Heart right ventricle (tissue), 16 donors: ENCODE measurements at regions not wholly inside any gene's neighbourhood (a gene's known extent, or its start where the extent isn't known, plus 50 kb on each side); places are given as distances from the start of the nearest gene placed in this dataset.

Experiments
- ATAC-seq, 8 donors: fragments of 200-7000 bp; cut with Tn5 transposase; one replicate each; pipeline ENCODE4 v1.9.1; 2020; ENCODE audit warnings: mild to moderate bottlenecking in 8 of 8, moderate library complexity in 8 of 8, moderate number of reproducible peaks in 1 of 8
- DNase-seq, 2 donors: peaks; one replicate each; pipeline ENCODE4 v3.0.0-alpha.2; 2020
- H3K27ac ChIP-seq, 10 donors: fragments of 200-600 bp; sonication (generic) in 2 of 10; one replicate each; pipeline versions ENCODE4 v1.5.0 to v1.8.0; 2020 to 2022; ENCODE audit warnings: mild to moderate bottlenecking in 3 of 10
- H3K27me3 ChIP-seq, 7 donors: fragments of 200-600 bp; one replicate each; pipeline ENCODE4 v1.8.0; 2021 to 2022; ENCODE audit warnings: mild to moderate bottlenecking in 2 of 7
- H3K36me3 ChIP-seq, 9 donors: fragments of 200-600 bp; sonication (generic) in 1 of 9; one replicate each; pipeline versions ENCODE4 v1.5.0 to v1.8.0; 2020 to 2022; ENCODE audit warnings: mild to moderate bottlenecking in 2 of 9
- H3K4me1 ChIP-seq, 9 donors: fragments of 200-600 bp; sonication (generic) in 1 of 9; one replicate each; pipeline versions ENCODE4 v1.5.0 to v1.8.0; 2020 to 2022; ENCODE audit warnings: mild to moderate bottlenecking in 4 of 9
- H3K4me3 ChIP-seq, 10 donors: fragments of 200-600 bp; sonication (generic) in 2 of 10; one replicate each; pipeline versions ENCODE4 v1.5.0 to v1.8.0; 2020 to 2022; ENCODE audit warnings: mild to moderate bottlenecking in 7 of 10, moderate library complexity in 2 of 10
- H3K9me3 ChIP-seq, 11 donors: fragments of 200-600 bp in 10 of 11; sonication (generic) in 2 of 11; one replicate each; pipeline versions ENCODE4 v1.5.0 to v1.8.0; 2013 to 2022; ENCODE audit warnings: mild to moderate bottlenecking in 2 of 11, control low read depth in 1 of 11, moderate library complexity in 1 of 11
- CTCF ChIP-seq, 9 donors: fragments of 200-600 bp; sonication (generic) in 2 of 9; IDR thresholded peaks; one replicate each; pipeline versions ENCODE4 v1.5.0 to v1.8.0; 2021 to 2022; ENCODE audit warnings: antibody characterized with exemption in 9 of 9, mild to moderate bottlenecking in 5 of 9, moderate library complexity in 1 of 9
- WGBS, 2 donors: extraction: QIAGEN DNeasy Blood & Tissue Kit; methylation state at CpG; one replicate each; pipeline ENCODE4 v1.1.7; 2013; ENCODE audit warnings: inconsistent platforms in 1 of 2; 5-methylcytosine and 5-hydroxymethylcytosine counted together
- intact Hi-C, 10 donors: fragments of 100-400 bp; cut with DNase I; formaldehyde crosslinking; loops; one replicate each; pipeline versions ENCODE4 v1.11.1 to v1.14.2; 2022
- donor health status: Arrhythmogenic right ventricular cardiomyopathy.
- donor health status: ischemic (EF 13 %, LVEDD 7.1; RV severe dilation, severe dysfunction).
- donor health status: healthy with polysubstance abuse.
- donor health status: DM: no; HTN: yes; CAD: no.
- donor health status: DM: no; HTN: no; CAD: no.
- donor health status: ischemic (EF 25% LVEDD 6.9; RV normal size, moderate dysfunction).
- donor health status: ischemic (EF 25% LVEDD 5.7; RV mildly dilated, moderate dysfunction).
- donor health status: healthy.
- donor health status: DM: yes; HTN: yes; CAD: no.
- donor health status: Ischemic cardiomyopathy.
- donor health status: ischemic (EF 35%, LVEDD 5.7; RV mildly dilated, moderate dysfunction).
- donor health status: nonischemic (EF 11% LVEDD 7.7; RV severe dilation, severe dysfunction).
- donor health status: DM: yes; HTN: yes; CAD: no.
- donor health status: PGD.
- donor health status: ischemic (EF 29% LVEDD 5.4; RV normal size, mild dysfunction).
- donor health status: nonischemic (EF 23%, LVEDD 6.1; RV moderate dilation, normal function).

GRCh38 chr1:91617285-91617765, 116.7 kb downstream of the CDC7 start:
- Histone ChIP-seq H3K27ac (peak overlapping the region in 3 of 10 donors; percentile 10 to 29 (median 17)), H3K9me3 (no peaks in the 10 kb centered on the region), H3K27me3 (no peaks in the 10 kb centered on the region), H3K4me1 (peaks cover 0 to 24% (median 3%) of the 10 kb centered on the region in 9 donors), H3K4me3 (no peak overlapping the region), H3K36me3 (no peaks in the 10 kb centered on the region)
- 54 to 63% methylated on average over 5 of the region's 5 CpGs for WGBS, 2 donors
- peak; percentile 32 to 44 for DNase-seq
- peak in 5 of 9 donors; percentile 12 to 45 (median 33) for TF ChIP-seq CTCF (IDR thresholded peaks at IDR 0.05)
- ATAC-seq: peak in 7 of 8 donors; percentile 46 to 91 (median 83)
- intact Hi-C loops: loop anchor here in 1 of 10 donors (5.0 kb wide), 1 partner anchor 45 kb away; no protein-coding TSS in a partner anchor

DNA sequence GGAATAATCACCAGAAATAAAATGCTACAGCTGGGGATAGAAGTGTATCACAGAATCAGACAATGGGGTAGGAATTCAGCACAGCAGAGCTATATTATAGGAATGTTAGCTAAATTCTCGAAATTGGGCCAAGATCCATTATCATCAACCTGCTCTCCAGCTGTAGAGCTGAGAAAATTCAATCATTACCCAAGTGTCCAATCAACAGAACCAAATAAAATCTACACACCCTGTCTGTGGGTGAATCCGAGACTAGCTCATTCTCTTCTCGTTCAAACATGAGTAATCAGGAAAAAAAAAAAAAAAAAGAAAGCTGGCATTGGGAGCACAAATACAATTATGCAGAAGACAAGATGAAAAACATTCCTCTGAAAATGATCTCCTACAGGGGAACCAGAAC, 119.2 kb downstream of the CDC7 start:
- no peak for TF ChIP-seq CTCF (IDR thresholded peaks at IDR 0.05)
- Histone ChIP-seq H3K9me3 (no peaks in the 10 kb centered on the region), H3K4me1 (peaks cover 0 to 33% (median 4%) of the 10 kb centered on the region in 9 donors), H3K27ac (no peak overlapping the region), H3K4me3 (no peak overlapping the region), H3K36me3 (no peaks in the 10 kb centered on the region), H3K27me3 (no peaks in the 10 kb centered on the region)
- ATAC-seq (no peak), DNase-seq (no peak)
- 82 to 84% methylated on average over 3 of the region's 3 CpGs for WGBS, 2 donors
- intact Hi-C loops: loop anchor here in 1 of 10 donors (5.0 to 10.0 kb wide), 2 partner anchors 48 to 65 kb away; no protein-coding TSS in a partner anchor

- H3K36me3 ChIP-seq: no peaks in the 10 kb centered on the region
- H3K9me3 ChIP-seq: no peaks in the 10 kb centered on the region
- DNase-seq: no peak
- H3K4me3 ChIP-seq: no peak overlapping the region
- H3K27ac ChIP-seq: no peak overlapping the region
- peaks cover 0 to 33% (median 4%) of the 10 kb centered on the region in 9 donors for H3K4me1 ChIP-seq
- WGBS, 2 donors: 96 to 98% methylated on average over 3 of the region's 3 CpGs
- intact Hi-C loops: loop anchor here in 1 of 10 donors (10.0 kb wide), 1 partner anchor 63 kb away; no protein-coding TSS in a partner anchor
- H3K27me3 ChIP-seq: no peaks in the 10 kb centered on the region
- no peak for TF ChIP-seq CTCF (IDR thresholded peaks at IDR 0.05)
- ATAC-seq: no peak
Observed at GRCh38 chr1:91621360-91621759, 120.7 kb downstream of the CDC7 start.

GRCh38 chr1:91621907-91622306, 121.3 kb downstream of the CDC7 start:
- 44 to 70% methylated on average over 2 of the region's 2 CpGs for WGBS, 2 donors
- intact Hi-C loops: loop anchor here in 1 of 10 donors (10.0 kb wide), 1 partner anchor 63 kb away; no protein-coding TSS in a partner anchor
- ATAC-seq: no peak
- Histone ChIP-seq H3K36me3 (no peaks in the 10 kb centered on the region), H3K4me1 (peaks cover 0 to 32% (median 4%) of the 10 kb centered on the region in 9 donors), H3K9me3 (no peaks in the 10 kb centered on the region), H3K27ac (peak overlapping the region in 1 of 10 donors; percentile 49), H3K4me3 (no peak overlapping the region), H3K27me3 (no peaks in the 10 kb centered on the region)
- TF ChIP-seq CTCF (IDR thresholded peaks at IDR 0.05): no peak
- DNase-seq: no peak
